Thymus (tissue), 11 donors: ENCODE measurements at regions not wholly inside any gene's neighbourhood (a gene's known extent, or its start where the extent isn't known, plus 50 kb on each side); places are given as distances from the start of the nearest gene placed in this dataset.

ENCODE experiments used
- DNase-seq, 9 donors: peaks; one replicate each; pipeline ENCODE4 v3.0.0-alpha.2; 2013; ENCODE audit warnings: low spot score in 9 of 9, low read depth in 6 of 9, missing footprints in 1 of 9
- H3K27ac ChIP-seq, 2 donors: one replicate each; pipeline ENCODE4 v1.5.1; 2013; ENCODE audit warnings: control low read depth in 1 of 2, low read depth in 1 of 2, low read length in 1 of 2, mild to moderate bottlenecking in 1 of 2, moderate library complexity in 1 of 2
- H3K27me3 ChIP-seq, 2 donors: one replicate each; pipeline ENCODE4 v1.5.1; 2013; ENCODE audit warnings: low read length in 1 of 2; ENCODE audit not compliant: control insufficient read depth in 2 of 2, insufficient read depth in 1 of 2
- H3K36me3 ChIP-seq, 2 donors: one replicate each; pipeline ENCODE4 v1.5.1; 2013; ENCODE audit warnings: low read length in 1 of 2, mild to moderate bottlenecking in 1 of 2, moderate library complexity in 1 of 2; ENCODE audit not compliant: control insufficient read depth in 2 of 2, insufficient read depth in 2 of 2
- H3K4me1 ChIP-seq, 2 donors: one replicate each; pipeline ENCODE4 v1.5.1; 2013; ENCODE audit warnings: low read length in 2 of 2; ENCODE audit not compliant: control insufficient read depth in 2 of 2, insufficient read depth in 2 of 2
- H3K4me3 ChIP-seq, 2 donors: one replicate each; pipeline ENCODE4 v1.5.1; 2013; ENCODE audit warnings: low read length in 2 of 2, control low read depth in 1 of 2, mild to moderate bottlenecking in 1 of 2
- H3K9me3 ChIP-seq, 2 donors: one replicate each; pipeline ENCODE4 v1.5.1; 2013; ENCODE audit warnings: low read length in 1 of 2, mild to moderate bottlenecking in 1 of 2; ENCODE audit not compliant: control insufficient read depth in 2 of 2, insufficient read depth in 1 of 2
- WGBS: extraction: QIAGEN DNeasy Blood & Tissue Kit; methylation state at CpG from one replicate; pipeline ENCODE4 v1.1.7; 2013; 5-methylcytosine and 5-hydroxymethylcytosine counted together
- donor health status: healthy.

DNA sequence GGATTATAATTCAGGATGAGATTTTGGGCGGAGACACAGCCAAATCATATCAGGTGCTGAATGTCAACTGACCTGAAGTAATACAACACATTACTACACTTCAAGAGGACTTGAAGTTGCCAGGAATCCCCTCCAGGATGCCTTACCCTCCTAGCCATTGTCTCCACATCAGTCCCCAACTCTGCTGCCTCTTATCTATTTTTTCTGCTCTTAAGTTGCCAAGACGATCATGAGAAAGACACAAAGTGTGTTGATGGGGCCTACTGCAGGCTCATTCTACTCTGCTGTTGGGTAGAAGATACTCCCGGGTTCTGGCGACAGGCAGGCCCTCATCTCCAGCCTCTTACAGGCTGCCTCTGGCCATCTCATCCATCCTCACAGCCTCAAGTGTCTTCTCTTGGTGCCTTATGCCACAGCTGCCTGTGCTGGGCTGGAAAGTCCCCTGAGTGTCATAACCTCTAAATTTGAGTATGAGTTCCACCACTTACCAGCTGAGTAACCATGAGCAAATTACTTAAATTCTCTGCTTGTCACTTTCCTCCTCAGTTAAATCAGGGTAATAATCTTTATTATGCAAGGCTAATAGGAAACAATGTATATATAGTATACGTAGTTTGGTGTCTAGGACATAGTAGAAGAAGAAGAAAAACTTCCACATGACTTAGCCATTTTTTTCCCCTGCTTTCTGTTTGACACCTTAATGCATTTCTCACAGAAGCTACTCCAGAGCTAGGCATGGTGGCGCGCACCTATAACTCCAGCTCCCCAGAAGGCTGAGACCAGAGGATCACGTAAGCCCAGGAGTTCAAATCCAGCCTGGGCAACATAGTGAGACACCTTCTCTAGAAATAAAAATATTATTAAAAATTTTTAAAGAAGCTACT, 73.0 kb upstream of the SNX2 start:
- DNase-seq = no peak
- WGBS = 88% methylated on average over 8 of the region's 8 CpGs
- H3K27me3 ChIP-seq = no peaks in the 10 kb centered on the region
- no peak overlapping the region for H3K4me3 ChIP-seq
- no peaks in the 10 kb centered on the region for H3K9me3 ChIP-seq
- H3K4me1 ChIP-seq = no peaks in the 10 kb centered on the region
- H3K36me3 ChIP-seq = no peaks in the 10 kb centered on the region
- H3K27ac ChIP-seq = no peak overlapping the region

DNA sequence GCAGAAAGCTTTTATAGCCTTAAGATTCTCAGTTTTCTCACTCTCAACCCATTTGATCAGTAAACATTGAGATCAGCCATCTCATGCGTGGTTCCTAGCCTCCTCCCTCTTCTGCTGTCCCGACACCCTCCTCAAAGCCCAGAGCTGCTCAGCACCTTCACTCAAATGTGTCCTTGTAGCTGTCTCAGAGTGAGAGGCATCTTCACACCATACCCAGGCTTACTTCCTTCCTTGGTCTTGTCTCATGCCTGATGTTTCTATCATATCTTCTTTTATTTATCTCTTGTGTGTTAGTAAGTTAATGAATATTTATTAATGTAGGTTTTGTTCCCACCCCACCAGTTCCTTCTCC, 72.4 kb upstream of the SNX2 start:
- DNase-seq = no peak
- Histone ChIP-seq H3K4me1 (no peaks in the 10 kb centered on the region), H3K4me3 (no peak overlapping the region), H3K36me3 (no peaks in the 10 kb centered on the region), H3K27ac (no peak overlapping the region), H3K9me3 (no peaks in the 10 kb centered on the region), H3K27me3 (no peaks in the 10 kb centered on the region)
- WGBS = 98% methylated on average over 2 of the region's 2 CpGs

DNA sequence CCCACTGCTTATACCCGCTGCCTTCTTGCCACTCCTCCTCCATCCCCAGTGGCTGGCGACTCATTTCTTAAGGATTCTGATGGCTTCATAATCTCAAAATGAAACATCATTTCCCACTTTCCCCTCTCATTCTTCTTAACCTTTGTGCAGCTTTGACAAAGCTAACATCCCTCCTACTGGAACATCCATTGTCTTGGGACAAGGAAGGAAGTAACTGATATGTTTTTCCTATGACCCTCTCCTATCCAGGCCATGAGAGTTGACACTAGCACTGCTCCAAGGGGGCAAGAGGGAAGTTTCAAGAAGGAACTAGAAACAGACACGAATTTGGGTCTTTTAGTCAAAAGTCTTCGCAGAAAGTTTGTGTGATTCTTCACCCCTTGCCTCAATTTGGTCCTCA, 71.7 kb upstream of the SNX2 start:
- no peak overlapping the region for H3K27ac ChIP-seq
- H3K4me1 ChIP-seq = no peaks in the 10 kb centered on the region
- WGBS = 95% methylated on average over 4 of the region's 4 CpGs
- no peaks in the 10 kb centered on the region for H3K36me3 ChIP-seq
- no peaks in the 10 kb centered on the region for H3K9me3 ChIP-seq
- no peak overlapping the region for H3K4me3 ChIP-seq
- no peak for DNase-seq
- no peaks in the 10 kb centered on the region for H3K27me3 ChIP-seq

DNA sequence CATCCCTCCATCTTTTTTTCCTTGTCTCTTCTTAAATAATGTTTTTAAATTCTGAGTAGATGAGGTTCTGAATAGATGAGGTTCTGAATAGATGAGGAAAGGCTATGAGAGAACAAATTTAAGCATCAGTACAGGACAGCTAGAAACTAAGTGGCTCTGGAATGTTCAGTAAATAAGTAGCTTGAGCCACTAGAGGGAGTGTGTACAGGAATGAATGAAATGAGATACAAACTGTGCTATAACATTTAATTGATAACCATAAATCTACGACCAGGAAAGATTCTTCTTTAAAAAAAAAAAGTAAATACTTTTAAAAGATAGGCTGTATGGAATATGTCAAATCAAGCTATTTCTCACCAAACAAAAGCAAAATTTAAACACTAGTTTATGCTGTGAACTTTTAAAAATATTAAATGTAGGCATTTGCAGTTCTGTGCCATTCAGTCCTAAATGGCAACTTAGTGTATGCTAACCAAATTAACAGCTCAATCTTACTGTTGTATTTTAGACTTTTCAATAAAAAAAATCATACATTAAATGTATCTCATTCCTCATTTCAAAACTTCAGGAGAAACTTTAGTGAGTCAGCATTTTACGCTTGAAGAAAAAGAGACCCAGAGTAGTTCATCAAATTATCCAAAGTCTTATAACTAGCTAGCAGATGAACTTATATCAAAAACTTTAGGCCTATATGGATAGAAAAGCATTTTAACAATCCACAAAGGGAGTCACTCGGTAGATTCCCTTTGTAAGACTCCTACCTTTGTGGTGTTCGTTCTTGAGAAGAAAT, 70.4 kb upstream of the SNX2 start:
- no peak overlapping the region for H3K27ac ChIP-seq
- H3K9me3 ChIP-seq = no peaks in the 10 kb centered on the region
- WGBS = 79% methylated on average over 4 of the region's 4 CpGs
- DNase-seq = peak in 2 of 9 donors; percentile 10 to 26
- no peak overlapping the region for H3K4me3 ChIP-seq
- no peaks in the 10 kb centered on the region for H3K27me3 ChIP-seq
- H3K4me1 ChIP-seq = no peaks in the 10 kb centered on the region
- H3K36me3 ChIP-seq = no peaks in the 10 kb centered on the region

DNA sequence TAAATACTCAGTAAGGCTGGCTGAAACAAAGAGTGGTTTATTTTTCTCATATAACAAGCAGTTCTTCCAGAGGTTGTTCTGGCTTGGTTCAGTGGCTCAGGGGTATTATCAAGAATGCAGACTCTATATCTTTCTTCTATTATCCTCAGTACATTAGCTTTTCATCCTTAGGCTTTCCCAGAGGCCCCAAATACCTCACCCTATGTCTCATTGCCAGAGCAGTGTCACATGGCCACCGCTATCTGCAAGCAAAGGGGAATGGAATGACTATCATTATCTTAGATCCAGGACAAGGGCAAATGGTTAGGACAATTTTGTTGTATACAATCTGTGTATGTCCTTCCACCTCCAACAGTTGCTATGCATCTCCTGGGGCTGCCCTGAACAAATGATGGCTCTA, 69.0 kb upstream of the SNX2 start:
- Histone ChIP-seq H3K27ac (no peak overlapping the region), H3K4me1 (no peaks in the 10 kb centered on the region), H3K9me3 (no peaks in the 10 kb centered on the region), H3K27me3 (no peaks in the 10 kb centered on the region), H3K4me3 (no peak overlapping the region), H3K36me3 (no peaks in the 10 kb centered on the region)
- no peak for DNase-seq
- 94% methylated on average over 1 of the region's 1 CpG for WGBS

DNA sequence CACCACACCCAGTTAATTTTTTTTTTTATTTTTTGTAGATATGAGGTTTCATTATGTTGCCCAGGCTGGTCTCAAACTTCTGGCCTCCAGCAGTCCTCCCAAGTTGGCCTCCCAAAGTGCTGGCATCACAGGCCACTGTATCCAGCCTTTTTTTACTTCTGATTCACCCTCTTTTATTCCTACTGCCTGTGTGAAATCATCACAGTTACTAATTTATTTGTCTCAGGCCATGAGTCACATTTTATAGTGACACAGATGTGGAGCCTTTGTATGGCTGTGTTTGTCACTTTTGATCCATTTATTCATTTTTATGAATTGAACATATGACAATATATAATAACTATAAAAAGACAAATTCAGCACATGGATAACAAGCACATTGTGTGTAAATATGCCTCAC, 67.1 kb upstream of the SNX2 start:
- Histone ChIP-seq H3K9me3 (no peaks in the 10 kb centered on the region), H3K4me1 (no peaks in the 10 kb centered on the region), H3K27me3 (no peaks in the 10 kb centered on the region), H3K27ac (no peak overlapping the region), H3K4me3 (no peak overlapping the region), H3K36me3 (no peaks in the 10 kb centered on the region)
- no peak for DNase-seq

DNA sequence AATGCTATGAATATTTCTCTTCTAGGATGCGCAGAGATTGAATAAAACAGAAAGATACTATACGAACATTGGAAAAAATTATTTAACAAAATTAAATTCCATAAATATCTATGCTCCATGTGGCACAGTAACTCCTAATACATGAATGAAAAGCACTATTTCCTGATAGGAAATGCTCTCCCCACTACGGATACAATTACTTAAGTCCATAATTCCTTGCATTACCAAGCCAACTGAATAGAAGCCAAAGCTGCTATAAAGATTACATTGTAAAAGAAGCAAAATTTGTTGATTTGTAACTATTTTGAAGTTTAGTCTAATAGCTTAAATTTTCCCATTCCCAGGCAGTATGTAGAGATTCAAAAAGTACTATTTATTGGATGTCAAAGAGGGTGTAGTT, 61.8 kb upstream of the SNX2 start:
- Histone ChIP-seq H3K36me3 (no peaks in the 10 kb centered on the region), H3K27ac (no peak overlapping the region), H3K27me3 (no peaks in the 10 kb centered on the region), H3K4me3 (no peak overlapping the region), H3K9me3 (no peaks in the 10 kb centered on the region), H3K4me1 (no peaks in the 10 kb centered on the region)
- no peak for DNase-seq
- 53% methylated on average over 3 of the region's 3 CpGs for WGBS

DNA sequence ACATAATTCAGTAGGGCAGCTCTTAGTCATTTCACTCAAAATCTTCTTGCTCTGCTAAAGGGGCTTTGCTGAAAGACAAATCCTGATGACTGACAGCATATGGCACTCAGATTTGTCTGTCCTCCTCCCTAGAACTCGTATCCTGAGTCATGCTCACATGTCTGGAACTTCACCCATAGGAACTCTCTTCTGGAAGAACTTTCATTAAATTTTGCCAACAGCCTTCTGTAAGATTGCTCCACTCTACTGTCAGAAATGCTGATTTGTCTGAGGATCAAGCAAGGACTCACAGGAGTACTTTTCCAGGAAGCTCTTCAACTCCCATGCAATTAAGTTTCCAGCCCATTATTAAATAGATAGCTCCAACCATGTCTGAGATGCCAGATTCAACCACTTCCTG, 59.8 kb upstream of the SNX2 start:
- Histone ChIP-seq H3K4me1 (no peaks in the 10 kb centered on the region), H3K27ac (no peak overlapping the region), H3K36me3 (no peaks in the 10 kb centered on the region), H3K9me3 (no peaks in the 10 kb centered on the region), H3K4me3 (no peak overlapping the region), H3K27me3 (no peaks in the 10 kb centered on the region)
- DNase-seq = no peak
- 76% methylated on average over 1 of the region's 1 CpG for WGBS

DNA sequence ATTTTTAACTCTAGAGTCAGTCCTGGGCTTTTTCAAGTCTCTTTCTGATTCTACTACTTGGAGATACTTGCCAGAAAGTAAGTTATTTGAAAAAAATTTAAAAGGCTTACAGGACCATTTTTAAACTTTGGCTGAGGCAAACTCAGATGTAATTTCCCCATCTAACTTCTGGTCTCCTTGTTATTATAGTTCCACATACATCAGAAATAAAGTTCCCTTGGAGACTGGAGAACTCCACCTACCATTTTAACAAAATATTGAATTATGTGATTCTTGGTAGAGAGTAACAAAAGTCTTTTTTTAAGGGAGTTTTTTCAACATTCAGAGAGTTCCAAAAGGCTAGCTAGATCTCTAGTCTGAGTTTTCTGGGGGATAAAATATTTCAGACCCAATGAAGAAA, 56.3 kb upstream of the SNX2 start:
- H3K9me3 ChIP-seq = no peaks in the 10 kb centered on the region
- no peaks in the 10 kb centered on the region for H3K4me1 ChIP-seq
- DNase-seq = no peak
- no peaks in the 10 kb centered on the region for H3K27me3 ChIP-seq
- H3K27ac ChIP-seq = no peak overlapping the region
- no peak overlapping the region for H3K4me3 ChIP-seq
- H3K36me3 ChIP-seq = no peaks in the 10 kb centered on the region
